RWPE2 (cell line): ENCODE measurements at regions not wholly inside any gene's neighbourhood (a gene's known extent, or its start where the extent isn't known, plus 50 kb on each side); places are given as distances from the start of the nearest gene placed in this dataset.

ENCODE experiments used
- ATAC-seq: fragments of 200-7000 bp; cut with Tn5 transposase; 3 replicates; pipeline ENCODE4 v1.9.1; 2021; ENCODE audit warnings: low read depth
- DNase-seq: peaks from one replicate; pipeline ENCODE4 v3.0.0-alpha.2; 2020; ENCODE audit warnings: low spot score
- H3K27ac ChIP-seq: fragments of 450-650 bp; 2 replicates; pipeline ENCODE4 v1.5.1; 2017; ENCODE audit warnings: mild to moderate bottlenecking; ENCODE audit not compliant: poor library complexity, severe bottlenecking
- H3K27me3 ChIP-seq: fragments of 250-450 bp; sonication (Bioruptor Pico); 2 replicates; pipeline ENCODE4 v1.5.1; 2021; ENCODE audit warnings: mild to moderate bottlenecking, moderate library complexity; ENCODE audit not compliant: insufficient read depth, poor library complexity, severe bottlenecking
- H3K36me3 ChIP-seq: fragments of 250-450 bp; sonication (Bioruptor Pico); 2 replicates; pipeline ENCODE4 v1.5.1; 2020; ENCODE audit warnings: low read depth, mild to moderate bottlenecking, moderate library complexity
- H3K4me1 ChIP-seq: fragments of 250-450 bp; sonication (Bioruptor Pico); 2 replicates; pipeline ENCODE4 v1.5.1; 2021; ENCODE audit warnings: mild to moderate bottlenecking, moderate library complexity; ENCODE audit not compliant: insufficient read depth, poor library complexity, severe bottlenecking
- H3K4me3 ChIP-seq: fragments of 250-450 bp; sonication (Bioruptor Pico); 2 replicates; pipeline ENCODE4 v1.5.1; 2021; ENCODE audit warnings: mild to moderate bottlenecking, moderate library complexity; ENCODE audit not compliant: severe bottlenecking
- H3K9me3 ChIP-seq: fragments of 250-450 bp; sonication (Bioruptor Pico); 2 replicates; pipeline ENCODE4 v1.5.1; 2021; ENCODE audit warnings: mild to moderate bottlenecking, moderate library complexity; ENCODE audit not compliant: severe bottlenecking
- CTCF ChIP-seq: fragments of 450-650 bp; IDR thresholded peaks from one replicate; pipeline ENCODE4 v1.5.1; 2017; ENCODE audit warnings: mild to moderate bottlenecking, moderate library complexity; ENCODE audit not compliant: poor library complexity, severe bottlenecking

DNA sequence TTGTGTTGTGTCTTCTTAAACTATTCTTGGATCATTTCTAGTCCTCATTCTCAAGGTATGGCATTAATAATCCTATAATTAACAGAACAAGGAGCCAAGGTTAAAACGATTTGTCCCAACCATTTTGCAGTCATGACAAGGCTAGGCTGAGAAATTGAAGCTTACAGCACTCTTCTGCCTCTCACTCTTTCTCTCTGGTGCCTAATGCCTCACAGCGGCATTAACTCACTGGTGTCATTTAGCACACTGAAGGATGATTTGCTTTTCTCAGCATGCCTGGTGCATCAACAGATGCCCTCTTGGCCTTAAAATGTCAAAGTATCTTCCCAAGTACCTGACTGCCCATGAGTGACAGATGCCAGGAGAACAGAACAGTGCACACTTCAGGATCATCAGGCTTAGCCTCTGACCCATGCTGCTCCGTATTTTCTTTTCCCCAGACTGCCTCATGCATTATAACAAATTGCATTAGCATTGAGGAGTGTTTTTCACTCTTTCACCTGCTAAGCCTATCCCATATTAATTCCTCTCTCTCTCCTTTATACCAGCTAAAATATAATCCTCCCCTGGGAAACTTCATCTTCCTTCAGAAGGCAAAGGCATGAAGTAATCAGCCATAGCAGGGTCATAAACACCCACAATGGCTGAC is 61.1 kb upstream of the SV2C start:
- peaks cover 27% of the 10 kb centered on the region for H3K27me3 ChIP-seq
- ATAC-seq: no peak
- H3K9me3 ChIP-seq: no peaks in the 10 kb centered on the region
- no peaks in the 10 kb centered on the region for H3K4me1 ChIP-seq
- TF ChIP-seq CTCF: no peak
- no peak overlapping the region for H3K4me3 ChIP-seq
- no peak for DNase-seq
- no peaks in the 10 kb centered on the region for H3K36me3 ChIP-seq
- no peak overlapping the region for H3K27ac ChIP-seq

DNA sequence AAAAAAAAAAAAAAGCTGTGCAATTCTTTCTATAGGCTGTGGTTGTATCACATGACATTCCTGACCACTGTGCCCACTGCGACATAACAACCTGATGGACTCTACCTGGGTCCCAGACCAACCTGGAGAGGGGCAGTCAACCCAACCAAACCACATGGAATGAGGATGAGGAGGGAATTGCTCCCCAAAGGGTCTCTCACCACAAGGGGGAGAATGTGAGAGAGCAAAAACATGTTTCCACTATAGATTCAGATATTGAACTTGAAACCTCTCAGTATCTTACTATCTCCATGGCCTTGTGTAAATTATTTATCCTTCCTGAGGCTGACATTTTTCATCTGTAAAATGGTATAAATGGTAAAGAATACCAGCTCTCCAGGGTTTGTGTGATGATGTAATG is 66.9 kb upstream of the SV2C start:
- ATAC-seq: no peak
- Histone ChIP-seq H3K36me3 (no peaks in the 10 kb centered on the region), H3K27me3 (peaks cover 21% of the 10 kb centered on the region), H3K4me3 (no peak overlapping the region), H3K27ac (no peak overlapping the region), H3K4me1 (no peaks in the 10 kb centered on the region), H3K9me3 (no peaks in the 10 kb centered on the region)
- no peak for DNase-seq
- TF ChIP-seq CTCF: no peak

- no peak for ATAC-seq
- TF ChIP-seq CTCF: no peak
These were observed 69.2 kb upstream of the SV2C start for GRCh38 chr5:76014005-76014404.

GRCh38 chr5:76007904-76008303 is 75.3 kb upstream of the SV2C start:
- DNase-seq (no peak), ATAC-seq (no peak)
- Histone ChIP-seq H3K9me3 (no peaks in the 10 kb centered on the region), H3K27me3 (no peaks in the 10 kb centered on the region), H3K4me3 (no peak overlapping the region), H3K4me1 (no peaks in the 10 kb centered on the region), H3K36me3 (no peaks in the 10 kb centered on the region), H3K27ac (no peak overlapping the region)
- TF ChIP-seq CTCF: no peak

More at GRCh38 chr5:76014005-76014404, 69.2 kb upstream of the SV2C start:
- no peaks in the 10 kb centered on the region for H3K9me3 ChIP-seq
- H3K4me3 ChIP-seq: no peak overlapping the region
- peaks cover 15% of the 10 kb centered on the region for H3K27me3 ChIP-seq
- H3K4me1 ChIP-seq: no peaks in the 10 kb centered on the region
- H3K27ac ChIP-seq: no peak overlapping the region
- no peak for DNase-seq
- no peaks in the 10 kb centered on the region for H3K36me3 ChIP-seq

DNA sequence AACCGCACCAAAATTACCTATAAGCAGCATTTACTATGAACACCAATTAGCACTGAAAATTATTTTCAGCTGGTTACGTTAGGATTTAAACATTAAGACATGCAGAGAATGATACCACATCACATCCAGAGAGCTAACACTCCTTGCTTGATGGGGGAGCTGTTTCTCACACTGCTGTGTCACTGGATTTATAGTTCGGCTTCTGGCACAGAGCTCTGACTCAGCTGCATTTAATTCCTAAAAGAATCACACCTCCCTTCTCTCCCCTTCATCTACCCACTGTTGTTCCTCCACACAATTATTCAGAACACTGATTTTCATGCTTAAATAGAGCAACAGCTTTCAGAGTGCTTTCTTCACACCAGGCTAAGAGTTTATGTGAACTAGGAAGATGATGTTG is 82.6 kb upstream of the SV2C start:
- Histone ChIP-seq H3K9me3 (no peaks in the 10 kb centered on the region), H3K4me3 (no peak overlapping the region), H3K27ac (no peak overlapping the region), H3K4me1 (no peaks in the 10 kb centered on the region), H3K36me3 (no peaks in the 10 kb centered on the region), H3K27me3 (no peaks in the 10 kb centered on the region)
- DNase-seq (no peak), ATAC-seq (no peak)
- no peak for TF ChIP-seq CTCF
